ENCODE measurements at regions not wholly inside any gene's neighbourhood (a gene's known extent, or its start where the extent isn't known, plus 50 kb on each side); places are given as distances from the start of the nearest gene placed in this dataset.

GRCh38 chr2:240202586-240202985 is 62.1 kb upstream of the OTOS start:
- TF ChIP-seq CTCF (IDR thresholded peaks at IDR 0.05): no peak
- no peak for TF ChIP-seq EZH2phosphoT487 (IDR thresholded peaks at IDR 0.05)
